Left kidney (tissue), 1 donor: ENCODE measurements at regions not wholly inside any gene's neighbourhood (a gene's known extent, or its start where the extent isn't known, plus 50 kb on each side); places are given as distances from the start of the nearest gene placed in this dataset.
"Not testable (repeated sequence)": the region's sequence is repeated elsewhere in the genome, so short reads cannot be mapped to it uniquely, and the experiment has no call there.

Source experiments
- DNase-seq: peaks from one replicate; pipeline ENCODE4 v3.0.0-alpha.2; 2013

- no peak for DNase-seq
Measured at GRCh38 chr22:48729499-48730171, 1098.0 kb downstream of the BRD1 start.

- no peak for DNase-seq
Measured at GRCh38 chr22:48727454-48728058, 1100.1 kb downstream of the BRD1 start.

- no peak for DNase-seq
Measured at GRCh38 chr22:48724899-48725298, 1102.8 kb downstream of the BRD1 start.

- DNase-seq = no peak
Measured at GRCh38 chr22:48722661-48723060, 1105.0 kb downstream of the BRD1 start.

GRCh38 chr22:48721395-48721669 is 1106.3 kb downstream of the BRD1 start:
- DNase-seq = no peak

- DNase-seq = no peak
Measured at GRCh38 chr22:48720662-48721394, 1106.8 kb downstream of the BRD1 start.

- DNase-seq = no peak
Measured at GRCh38 chr22:48719978-48720661, 1107.6 kb downstream of the BRD1 start.

GRCh38 chr22:48718818-48719500 is 1108.7 kb downstream of the BRD1 start:
- DNase-seq = no peak

- no peak for DNase-seq
Measured at GRCh38 chr22:48717883-48718817, 1109.5 kb downstream of the BRD1 start.

GRCh38 chr22:48717076-48717810 is 1110.4 kb downstream of the BRD1 start:
- no peak for DNase-seq

GRCh38 chr22:48716154-48716553 is 1111.5 kb downstream of the BRD1 start:
- not testable (repeated sequence) for DNase-seq

- DNase-seq = no peak
Measured at GRCh38 chr22:48715511-48715910, 1112.2 kb downstream of the BRD1 start.

GRCh38 chr22:48714231-48714630 is 1113.4 kb downstream of the BRD1 start:
- no peak for DNase-seq

- DNase-seq = no peak
Measured at GRCh38 chr22:48713272-48714205, 1114.1 kb downstream of the BRD1 start.

GRCh38 chr22:48712558-48713271 is 1115.0 kb downstream of the BRD1 start:
- no peak for DNase-seq

- no peak for DNase-seq
Measured at GRCh38 chr22:48711669-48712068, 1116.0 kb downstream of the BRD1 start.

- DNase-seq = no peak
Measured at GRCh38 chr22:48711031-48711431, 1116.6 kb downstream of the BRD1 start.

GRCh38 chr22:48710410-48710809 is 1117.3 kb downstream of the BRD1 start:
- DNase-seq = no peak

- DNase-seq = no peak
Measured at GRCh38 chr22:48709976-48710375, 1117.7 kb downstream of the BRD1 start.
